Trophoblast cell (in vitro differentiated cells and primary cell): ENCODE measurements at regions not wholly inside any gene's neighbourhood (a gene's known extent, or its start where the extent isn't known, plus 50 kb on each side); places are given as distances from the start of the nearest gene placed in this dataset.
A peak's percentile ranks its signal among the peaks of the same experiment; 100 is the strongest.

Experiments used
- DNase-seq, 2 donors: peaks; one replicate each; pipeline ENCODE4 v3.0.0-alpha.2; 2016
- H2AFZ ChIP-seq: 2 replicates; pipeline ENCODE4 v1.6.1; 2013; ENCODE audit warnings: low read length, moderate library complexity, mild to moderate bottlenecking; ENCODE audit not compliant: insufficient read depth, poor library complexity
- H2AK5ac ChIP-seq: 2 replicates; pipeline ENCODE4 v1.6.1; 2013; ENCODE audit warnings: mild to moderate bottlenecking, low read length
- H2BK120ac ChIP-seq: 2 replicates; pipeline ENCODE4 v1.6.1; 2013; ENCODE audit warnings: low read length, mild to moderate bottlenecking, moderate library complexity; ENCODE audit not compliant: insufficient read depth, poor library complexity
- H2BK12ac ChIP-seq: 2 replicates; pipeline ENCODE4 v1.6.1; 2013; ENCODE audit warnings: mild to moderate bottlenecking, low read length, moderate library complexity
- H2BK5ac ChIP-seq: 2 replicates; pipeline ENCODE4 v1.6.1; 2013; ENCODE audit warnings: low read length, low read depth, moderate library complexity, mild to moderate bottlenecking; ENCODE audit not compliant: poor library complexity
- H3K14ac ChIP-seq: 2 replicates; pipeline ENCODE4 v1.6.1; 2013; ENCODE audit warnings: mild to moderate bottlenecking, low read length
- H3K18ac ChIP-seq: 2 replicates; pipeline ENCODE4 v1.6.1; 2013; ENCODE audit warnings: mild to moderate bottlenecking, low read length
- H3K23ac ChIP-seq: 2 replicates; pipeline ENCODE4 v1.6.1; 2013; ENCODE audit warnings: low read length
- H3K27ac ChIP-seq: 2 replicates; pipeline ENCODE4 v1.5.1; 2013; ENCODE audit warnings: low read depth, mild to moderate bottlenecking, inconsistent platforms, low read length, moderate library complexity
- H3K27me3 ChIP-seq: 2 replicates; pipeline ENCODE4 v1.6.1; 2013; ENCODE audit warnings: inconsistent platforms, mild to moderate bottlenecking, low read length, moderate library complexity; ENCODE audit not compliant: insufficient read depth
- H3K36me3 ChIP-seq, 2 experiments: 1 replicate in 1 of 2; 2 replicates in 1 of 2; pipeline ENCODE4 v1.6.1; 2013; ENCODE audit warnings: low read length in 2 of 2, mild to moderate bottlenecking in 2 of 2, moderate library complexity in 1 of 2; ENCODE audit not compliant: insufficient read depth in 2 of 2, control insufficient read depth in 1 of 2
- H3K4ac ChIP-seq: 2 replicates; pipeline ENCODE4 v1.6.1; 2013; ENCODE audit warnings: low read depth, mild to moderate bottlenecking, low read length, moderate library complexity
- H3K4me1 ChIP-seq, 2 experiments: 1 replicate in 1 of 2; 2 replicates in 1 of 2; pipeline ENCODE4 v1.6.1; 2013; ENCODE audit warnings: low read length in 2 of 2, mild to moderate bottlenecking in 2 of 2, moderate library complexity in 1 of 2; ENCODE audit not compliant: insufficient read depth in 2 of 2, control insufficient read depth in 1 of 2
- H3K4me2 ChIP-seq: 2 replicates; pipeline ENCODE4 v1.6.1; 2013; ENCODE audit warnings: inconsistent platforms, mild to moderate bottlenecking, low read length, moderate library complexity
- H3K4me3 ChIP-seq: 2 replicates; pipeline ENCODE4 v1.5.1; 2013; ENCODE audit warnings: mild to moderate bottlenecking, low read depth, low read length, inconsistent platforms
- H3K79me1 ChIP-seq: one replicate; pipeline ENCODE4 v1.6.1; 2013; ENCODE audit warnings: low read length
- H3K79me2 ChIP-seq: 2 replicates; pipeline ENCODE4 v1.6.1; 2013; ENCODE audit warnings: low read length, mild to moderate bottlenecking; ENCODE audit not compliant: control insufficient read depth, insufficient read depth, poor library complexity
- H3K9ac ChIP-seq: 2 replicates; pipeline ENCODE4 v1.6.1; 2013; ENCODE audit warnings: mild to moderate bottlenecking, low read length
- H3K9me3 ChIP-seq: 2 replicates; pipeline ENCODE4 v1.6.1; 2013; ENCODE audit warnings: low read depth, mild to moderate bottlenecking, control low read depth, inconsistent platforms, low read length; ENCODE audit not compliant: insufficient read depth
- H4K12ac ChIP-seq: 2 replicates; pipeline ENCODE4 v1.6.1; 2013; ENCODE audit warnings: low read depth, mild to moderate bottlenecking, low read length, moderate library complexity
- H4K8ac ChIP-seq: 2 replicates; pipeline ENCODE4 v1.6.1; 2013; ENCODE audit warnings: low read depth, mild to moderate bottlenecking, low read length, moderate library complexity
- H4K91ac ChIP-seq: one replicate; pipeline ENCODE4 v1.6.1; 2013; ENCODE audit warnings: low read depth, mild to moderate bottlenecking, low read length, moderate library complexity
- WGBS: extraction: QIAGEN DNeasy Blood & Tissue Kit; methylation state at CpG from one replicate; pipeline ENCODE4 v1.1.7; 2013; ENCODE audit warnings: missing lambda C conversion rate; ENCODE audit not compliant: insufficient read length, insufficient coverage; ENCODE audit errors: extremely low coverage; 5-methylcytosine and 5-hydroxymethylcytosine counted together

- no peak overlapping the region for H2BK120ac ChIP-seq
- H4K8ac ChIP-seq, result no peak overlapping the region
- no peak overlapping the region for H4K12ac ChIP-seq
- WGBS, result no CpG with 5 or more reads among the region's 1 CpG
- H3K36me3 ChIP-seq, result no peaks in the 10 kb centered on the region
- no peaks in the 10 kb centered on the region for H3K9me3 ChIP-seq
- no peak overlapping the region for H3K14ac ChIP-seq
- no peak overlapping the region for H3K4me3 ChIP-seq
- H3K4ac ChIP-seq, result no peak overlapping the region
- H2AFZ ChIP-seq, result no peak overlapping the region
- H3K27me3 ChIP-seq, result no peaks in the 10 kb centered on the region
- H3K18ac ChIP-seq, result no peak overlapping the region
- H3K27ac ChIP-seq, result no peak overlapping the region
- H3K23ac ChIP-seq, result no peak overlapping the region
- H4K91ac ChIP-seq, result no peak overlapping the region
- no peak overlapping the region for H2BK12ac ChIP-seq
- H2AK5ac ChIP-seq, result no peak overlapping the region
- no peaks in the 10 kb centered on the region for H3K79me2 ChIP-seq
- no peak overlapping the region for H3K9ac ChIP-seq
- no peaks in the 10 kb centered on the region for H3K79me1 ChIP-seq
- H2BK5ac ChIP-seq, result no peak overlapping the region
- no peak for DNase-seq
- H3K4me1 ChIP-seq, result no peaks in the 10 kb centered on the region
- H3K4me2 ChIP-seq, result no peak overlapping the region
Observed at GRCh38 chr6:100322886-100323285, 141.8 kb downstream of the SIM1 start.

GRCh38 chr6:100320686-100321085 is 144.0 kb downstream of the SIM1 start:
- no peak overlapping the region for H4K91ac ChIP-seq
- no peak overlapping the region for H3K4me2 ChIP-seq
- no peak overlapping the region for H3K4me3 ChIP-seq
- no peaks in the 10 kb centered on the region for H3K9me3 ChIP-seq
- H2AFZ ChIP-seq, result no peak overlapping the region
- H2BK120ac ChIP-seq, result no peak overlapping the region
- no peaks in the 10 kb centered on the region for H3K36me3 ChIP-seq
- peak in 1 of 2 donors; percentile 27 for DNase-seq
- H3K14ac ChIP-seq, result no peak overlapping the region
- H3K79me2 ChIP-seq, result no peaks in the 10 kb centered on the region
- H3K27me3 ChIP-seq, result no peaks in the 10 kb centered on the region
- no peak overlapping the region for H3K23ac ChIP-seq
- H4K8ac ChIP-seq, result no peak overlapping the region
- no peaks in the 10 kb centered on the region for H3K4me1 ChIP-seq
- no peak overlapping the region for H2BK12ac ChIP-seq
- no peak overlapping the region for H3K18ac ChIP-seq
- H3K9ac ChIP-seq, result no peak overlapping the region
- H4K12ac ChIP-seq, result no peak overlapping the region
- no peak overlapping the region for H2BK5ac ChIP-seq
- H3K4ac ChIP-seq, result no peak overlapping the region
- no peaks in the 10 kb centered on the region for H3K79me1 ChIP-seq
- no peak overlapping the region for H3K27ac ChIP-seq
- no peak overlapping the region for H2AK5ac ChIP-seq
- WGBS, result no CpG with 5 or more reads among the region's 1 CpG

GRCh38 chr6:100317031-100317430 is 147.7 kb downstream of the SIM1 start:
- no peak overlapping the region for H3K4me2 ChIP-seq
- H3K23ac ChIP-seq, result no peak overlapping the region
- no peak overlapping the region for H2BK120ac ChIP-seq
- H2AK5ac ChIP-seq, result no peak overlapping the region
- no peak overlapping the region for H3K9ac ChIP-seq
- H3K36me3 ChIP-seq, result no peaks in the 10 kb centered on the region
- no peak overlapping the region for H2BK5ac ChIP-seq
- WGBS, result no CpG with 5 or more reads among the region's 1 CpG
- no peaks in the 10 kb centered on the region for H3K4me1 ChIP-seq
- no peak overlapping the region for H3K4me3 ChIP-seq
- H3K27me3 ChIP-seq, result no peaks in the 10 kb centered on the region
- H3K79me2 ChIP-seq, result no peaks in the 10 kb centered on the region
- H2AFZ ChIP-seq, result no peak overlapping the region
- H3K9me3 ChIP-seq, result no peaks in the 10 kb centered on the region
- H3K14ac ChIP-seq, result no peak overlapping the region
- no peak overlapping the region for H3K4ac ChIP-seq
- no peak for DNase-seq
- H3K18ac ChIP-seq, result no peak overlapping the region
- no peaks in the 10 kb centered on the region for H3K79me1 ChIP-seq
- no peak overlapping the region for H4K8ac ChIP-seq
- no peak overlapping the region for H4K91ac ChIP-seq
- no peak overlapping the region for H3K27ac ChIP-seq
- no peak overlapping the region for H4K12ac ChIP-seq
- H2BK12ac ChIP-seq, result no peak overlapping the region

- Histone ChIP-seq H3K36me3 (no peaks in the 10 kb centered on the region), H3K4ac (no peak overlapping the region), H3K27ac (no peak overlapping the region), H4K8ac (no peak overlapping the region), H3K9ac (no peak overlapping the region), H4K91ac (no peak overlapping the region), H3K4me1 (no peaks in the 10 kb centered on the region), H2BK120ac (no peak overlapping the region), H3K4me3 (no peak overlapping the region), H4K12ac (no peak overlapping the region), H3K9me3 (no peaks in the 10 kb centered on the region), H2BK5ac (no peak overlapping the region), H2AFZ (no peak overlapping the region), H2AK5ac (no peak overlapping the region), H3K4me2 (no peak overlapping the region), H3K79me1 (no peaks in the 10 kb centered on the region), H3K79me2 (no peaks in the 10 kb centered on the region), H2BK12ac (no peak overlapping the region), H3K27me3 (no peaks in the 10 kb centered on the region), H3K18ac (no peak overlapping the region), H3K14ac (no peak overlapping the region), H3K23ac (no peak overlapping the region)
- no peak for DNase-seq
Observed at GRCh38 chr6:100314186-100314585, 150.5 kb downstream of the SIM1 start.
